MM.1S (cell line): ENCODE measurements at regions not wholly inside any gene's neighbourhood (a gene's known extent, or its start where the extent isn't known, plus 50 kb on each side); places are given as distances from the start of the nearest gene placed in this dataset.

ENCODE experiments used
- DNase-seq: peaks from one replicate; pipeline ENCODE4 v3.0.0-alpha.2; 2015
- H2AFZ ChIP-seq: fragments of 300-600 bp; sonication (generic); 2 replicates; pipeline ENCODE4 v1.6.0; 2016; ENCODE audit warnings: antibody characterized with exemption, low read length
- H3F3A ChIP-seq: fragments of 300-600 bp; sonication (generic); 2 replicates; pipeline ENCODE4 v1.6.1; 2016; ENCODE audit warnings: mild to moderate bottlenecking, antibody characterized with exemption, low read length, moderate library complexity, mixed read lengths; ENCODE audit not compliant: insufficient read depth
- H3K27ac ChIP-seq: fragments of 300-600 bp; sonication (generic); 2 replicates; pipeline ENCODE4 v1.5.1; 2016; ENCODE audit warnings: mild to moderate bottlenecking, low read length
- H3K27me3 ChIP-seq: fragments of 300-600 bp; sonication (generic); replicated peaks from 2 replicates; pipeline ENCODE4 v1.6.0; 2016; ENCODE audit warnings: low read length; ENCODE audit not compliant: insufficient read depth
- H3K36me3 ChIP-seq: fragments of 300-600 bp; sonication (generic); replicated peaks from 2 replicates; pipeline ENCODE4 v1.6.1; 2016; ENCODE audit warnings: mild to moderate bottlenecking, low read length, mixed read lengths; ENCODE audit not compliant: insufficient read depth
- H3K4me1 ChIP-seq: fragments of 300-600 bp; sonication (generic); 2 replicates; pipeline ENCODE4 v1.6.1; 2016; ENCODE audit warnings: low read length, mixed read lengths
- H3K4me2 ChIP-seq: fragments of 300-600 bp; sonication (generic); 2 replicates; pipeline ENCODE4 v1.6.0; 2016; ENCODE audit warnings: low read depth, low read length
- H3K4me3 ChIP-seq: fragments of 300-600 bp; sonication (generic); 2 replicates; pipeline ENCODE4 v1.5.1; 2016; ENCODE audit warnings: low read length, mixed read lengths
- H3K79me2 ChIP-seq: fragments of 300-600 bp; sonication (generic); 2 replicates; pipeline ENCODE4 v1.6.1; 2016; ENCODE audit warnings: mixed run types, low read length, mixed read lengths
- H3K9ac ChIP-seq: fragments of 300-600 bp; sonication (generic); 2 replicates; pipeline ENCODE4 v1.6.1; 2016; ENCODE audit warnings: low read length, mixed read lengths
- H3K9me2 ChIP-seq: fragments of 300-600 bp; sonication (generic); replicated peaks from 2 replicates; pipeline ENCODE4 v1.6.1; 2016; ENCODE audit warnings: mild to moderate bottlenecking, low read length, mixed read lengths; ENCODE audit not compliant: insufficient read depth
- H3K9me3 ChIP-seq: fragments of 300-600 bp; sonication (generic); replicated peaks from 2 replicates; pipeline ENCODE4 v1.6.1; 2016; ENCODE audit warnings: mild to moderate bottlenecking, low read length, mixed read lengths; ENCODE audit not compliant: insufficient read depth
- H4K20me1 ChIP-seq: fragments of 300-600 bp; sonication (generic); 2 replicates; pipeline ENCODE4 v1.6.1; 2016; ENCODE audit warnings: mild to moderate bottlenecking, low read length, moderate library complexity, mixed read lengths; ENCODE audit not compliant: insufficient read depth
- CTCF ChIP-seq: fragments of 300-600 bp; sonication (generic); IDR thresholded peaks from 2 replicates; pipeline ENCODE4 v1.5.1; 2016; ENCODE audit warnings: antibody characterized with exemption, low read length, mixed read lengths
- EZH2 ChIP-seq: fragments of 300-600 bp; sonication (generic); optimal IDR thresholded peaks from 2 replicates; pipeline ENCODE3; 2017; ENCODE audit warnings: low read depth, mild to moderate bottlenecking, antibody characterized with exemption, low read length, mixed read lengths
- EZH2phosphoT487 ChIP-seq: fragments of 300-600 bp; sonication (generic); IDR thresholded peaks from 2 replicates; pipeline ENCODE4 v1.6.1; 2018; ENCODE audit warnings: antibody characterized with exemption, low read length

- TF ChIP-seq EZH2phosphoT487: no peak
- no peak for TF ChIP-seq EZH2
- TF ChIP-seq CTCF: no peak
- Histone ChIP-seq H3K79me2 (no peaks in the 10 kb centered on the region), H4K20me1 (no peaks in the 10 kb centered on the region), H3K36me3 (no peaks in the 10 kb centered on the region), H3K27me3 (no peaks in the 10 kb centered on the region), H3F3A (no peaks in the 10 kb centered on the region), H3K9ac (no peak overlapping the region), H3K9me2 (no peaks in the 10 kb centered on the region), H3K4me2 (no peak overlapping the region), H2AFZ (no peak overlapping the region), H3K4me3 (no peak overlapping the region), H3K4me1 (no peaks in the 10 kb centered on the region), H3K27ac (no peak overlapping the region), H3K9me3 (no peaks in the 10 kb centered on the region)
- DNase-seq: no peak
Observed at GRCh38 chr2:145402706-145403277, 882.9 kb upstream of the ZEB2 start.

- Histone ChIP-seq H3K36me3 (no peaks in the 10 kb centered on the region), H3K4me1 (no peaks in the 10 kb centered on the region), H3K4me2 (no peak overlapping the region), H3K79me2 (no peaks in the 10 kb centered on the region), H3K9me2 (no peaks in the 10 kb centered on the region), H3K27ac (no peak overlapping the region), H3K27me3 (no peaks in the 10 kb centered on the region), H3K9me3 (no peaks in the 10 kb centered on the region), H2AFZ (no peak overlapping the region), H3K4me3 (no peak overlapping the region), H4K20me1 (no peaks in the 10 kb centered on the region), H3K9ac (no peak overlapping the region), H3F3A (no peaks in the 10 kb centered on the region)
- DNase-seq: no peak
- no peak for TF ChIP-seq EZH2phosphoT487
- no peak for TF ChIP-seq CTCF
- TF ChIP-seq EZH2: no peak
Observed at GRCh38 chr2:145399131-145399530, 879.2 kb upstream of the ZEB2 start.

- H3K4me3 ChIP-seq: no peak overlapping the region
- H3K79me2 ChIP-seq: no peaks in the 10 kb centered on the region
- no peak for TF ChIP-seq CTCF
- no peak for TF ChIP-seq EZH2phosphoT487
- no peak for TF ChIP-seq EZH2
- H3K9me3 ChIP-seq: no peaks in the 10 kb centered on the region
- no peaks in the 10 kb centered on the region for H3K36me3 ChIP-seq
- H3K27ac ChIP-seq: no peak overlapping the region
- H3K27me3 ChIP-seq: no peaks in the 10 kb centered on the region
- DNase-seq: no peak
- H3K4me2 ChIP-seq: no peak overlapping the region
- no peaks in the 10 kb centered on the region for H3K9me2 ChIP-seq
- no peaks in the 10 kb centered on the region for H3K4me1 ChIP-seq
- no peak overlapping the region for H2AFZ ChIP-seq
- no peak overlapping the region for H3K9ac ChIP-seq
- no peaks in the 10 kb centered on the region; the same call in 1 of the 2 replicates for H4K20me1 ChIP-seq
- no peaks in the 10 kb centered on the region for H3F3A ChIP-seq
Observed at GRCh38 chr2:145394181-145394580, 874.3 kb upstream of the ZEB2 start.
